OCI-LY1 (cell line): ENCODE measurements at regions not wholly inside any gene's neighbourhood (a gene's known extent, or its start where the extent isn't known, plus 50 kb on each side); places are given as distances from the start of the nearest gene placed in this dataset.

Experiments used
- H2AFZ ChIP-seq: fragments of 200-600 bp; sonication (generic), shearing (Covaris generic); 2 replicates; pipeline ENCODE4 v1.6.0; 2014; ENCODE audit warnings: antibody characterized with exemption, mild to moderate bottlenecking, low read length
- H3F3A ChIP-seq: fragments of 200-600 bp; sonication (generic), shearing (Covaris generic); 2 replicates; pipeline ENCODE4 v1.6.0; 2014; ENCODE audit warnings: mild to moderate bottlenecking, antibody characterized with exemption, low read length, moderate library complexity; ENCODE audit not compliant: insufficient read depth
- H3K27ac ChIP-seq: fragments of 200-600 bp; sonication (generic); 2 replicates; pipeline ENCODE4 v1.5.1; 2014; ENCODE audit warnings: low read length, mixed run types, mild to moderate bottlenecking, low read depth; ENCODE audit not compliant: poor library complexity, severe bottlenecking
- H3K27me3 ChIP-seq: fragments of 200-600 bp; sonication (generic); 2 replicates; pipeline ENCODE4 v1.6.0; 2014; ENCODE audit warnings: antibody characterized with exemption, mild to moderate bottlenecking, low read length, moderate library complexity; ENCODE audit not compliant: insufficient read depth
- H3K36me3 ChIP-seq: fragments of 200-600 bp; sonication (generic); 2 replicates; pipeline ENCODE4 v1.6.1; 2014; ENCODE audit warnings: mild to moderate bottlenecking, antibody characterized with exemption, low read length, moderate library complexity, mixed read lengths; ENCODE audit not compliant: insufficient read depth
- H3K4me1 ChIP-seq: fragments of 200-600 bp; sonication (generic); 2 replicates; pipeline ENCODE4 v1.5.1; 2014; ENCODE audit warnings: mild to moderate bottlenecking, low read length, moderate library complexity; ENCODE audit not compliant: insufficient read depth, severe bottlenecking
- H3K4me2 ChIP-seq: fragments of 200-600 bp; sonication (generic), shearing (Covaris generic); 2 replicates; pipeline ENCODE4 v1.6.1; 2014; ENCODE audit warnings: low read length
- H3K4me3 ChIP-seq: fragments of 200-600 bp; sonication (generic); 2 replicates; pipeline ENCODE4 v1.5.1; 2014; ENCODE audit warnings: low read length, low read depth, mild to moderate bottlenecking, mixed read lengths; ENCODE audit not compliant: poor library complexity, severe bottlenecking
- H3K79me2 ChIP-seq: fragments of 200-600 bp; shearing (Covaris generic); 2 replicates; pipeline ENCODE4 v1.6.1; 2016; ENCODE audit warnings: mixed run types, low read length, mixed read lengths; ENCODE audit not compliant: insufficient read depth
- H3K9ac ChIP-seq: fragments of 200-600 bp; sonication (generic), shearing (Covaris generic); 2 replicates; pipeline ENCODE4 v1.6.1; 2014; ENCODE audit warnings: mild to moderate bottlenecking, low read length, mixed read lengths
- H3K9me2 ChIP-seq: fragments of 200-600 bp; sonication (generic), shearing (Covaris generic); 2 replicates; pipeline ENCODE4 v1.6.1; 2014; ENCODE audit warnings: low read depth, mild to moderate bottlenecking, low read length, mixed read lengths
- H3K9me3 ChIP-seq: fragments of 200-600 bp; shearing (Covaris generic); 2 replicates; pipeline ENCODE4 v1.6.1; 2014; ENCODE audit warnings: low read length, mixed read lengths
- H4K20me1 ChIP-seq: fragments of 200-600 bp; sonication (generic), shearing (Covaris generic); 2 replicates; pipeline ENCODE4 v1.6.0; 2016; ENCODE audit warnings: mild to moderate bottlenecking, low read length; ENCODE audit not compliant: insufficient read depth
- CTCF ChIP-seq: fragments of 200-600 bp; sonication (generic), shearing (Covaris generic); IDR thresholded peaks from 2 replicates; pipeline ENCODE4 v1.5.1; 2017; ENCODE audit warnings: mild to moderate bottlenecking, antibody characterized with exemption, low read length, moderate library complexity, mixed read lengths
- EZH2 ChIP-seq: fragments of 200-600 bp; sonication (generic), shearing (Covaris generic); IDR thresholded peaks from 2 replicates; pipeline ENCODE4 v1.8.0; 2017; ENCODE audit warnings: borderline replicate concordance, mixed run types, mild to moderate bottlenecking, antibody characterized with exemption, low read length, moderate library complexity, mixed read lengths

GRCh38 chr17:12358477-12358876, 307.2 kb upstream of the MYOCD start:
- no peak overlapping the region for H3K4me2 ChIP-seq
- no peak overlapping the region for H3K4me3 ChIP-seq
- no peak overlapping the region for H2AFZ ChIP-seq
- no peak overlapping the region for H3K27ac ChIP-seq
- no peaks in the 10 kb centered on the region for H4K20me1 ChIP-seq
- no peaks in the 10 kb centered on the region for H3K9me3 ChIP-seq
- H3K4me1 ChIP-seq: no peaks in the 10 kb centered on the region
- H3K36me3 ChIP-seq: no peaks in the 10 kb centered on the region
- no peaks in the 10 kb centered on the region for H3F3A ChIP-seq
- no peaks in the 10 kb centered on the region for H3K27me3 ChIP-seq
- no peak for TF ChIP-seq CTCF
- TF ChIP-seq EZH2: no peak
- no peaks in the 10 kb centered on the region for H3K9me2 ChIP-seq
- H3K79me2 ChIP-seq: no peaks in the 10 kb centered on the region
- no peak overlapping the region for H3K9ac ChIP-seq

- no peak overlapping the region for H3K4me3 ChIP-seq
- H3K79me2 ChIP-seq: no peaks in the 10 kb centered on the region
- H3K36me3 ChIP-seq: no peaks in the 10 kb centered on the region
- H3K9me2 ChIP-seq: no peaks in the 10 kb centered on the region
- H3K27ac ChIP-seq: no peak overlapping the region
- no peak overlapping the region for H3K4me2 ChIP-seq
- no peak overlapping the region for H3K9ac ChIP-seq
- no peaks in the 10 kb centered on the region for H3K9me3 ChIP-seq
- no peaks in the 10 kb centered on the region for H3K4me1 ChIP-seq
- no peak overlapping the region for H2AFZ ChIP-seq
- no peaks in the 10 kb centered on the region for H4K20me1 ChIP-seq
- no peaks in the 10 kb centered on the region for H3F3A ChIP-seq
- no peak for TF ChIP-seq CTCF
- no peak for TF ChIP-seq EZH2
- H3K27me3 ChIP-seq: no peaks in the 10 kb centered on the region
Measured at GRCh38 chr17:12362853-12363455, 302.7 kb upstream of the MYOCD start.

- no peak overlapping the region for H3K27ac ChIP-seq
- H3K36me3 ChIP-seq: no peaks in the 10 kb centered on the region
- H4K20me1 ChIP-seq: no peaks in the 10 kb centered on the region
- no peaks in the 10 kb centered on the region for H3K9me3 ChIP-seq
- no peaks in the 10 kb centered on the region for H3K27me3 ChIP-seq
- TF ChIP-seq CTCF (no peak), EZH2 (no peak)
- no peak overlapping the region for H3K9ac ChIP-seq
- no peak overlapping the region for H3K4me2 ChIP-seq
- H3K9me2 ChIP-seq: no peaks in the 10 kb centered on the region
- H3F3A ChIP-seq: no peaks in the 10 kb centered on the region
- H3K4me1 ChIP-seq: no peaks in the 10 kb centered on the region
- H3K4me3 ChIP-seq: no peak overlapping the region
- H2AFZ ChIP-seq: no peak overlapping the region
- H3K79me2 ChIP-seq: no peaks in the 10 kb centered on the region
Measured at GRCh38 chr17:12365805-12366204, 299.9 kb upstream of the MYOCD start.
